Endothelial cell of umbilical vein (primary cell): ENCODE measurements at regions not wholly inside any gene's neighbourhood (a gene's known extent, or its start where the extent isn't known, plus 50 kb on each side); places are given as distances from the start of the nearest gene placed in this dataset.

Experiments used
- BruUV-seq: library from RNA; stranded (reverse); fragments of 400-500 nt; replicated peaks from 2 replicates; lab custom pipeline; 2021; lab: Mats Ljungman, UMichigan
- CTCF ChIA-PET: fragments of 300-600, 350-600 bp; sonication (Branson Sonifier 250); formaldehyde crosslinking; loops from one replicate; lab custom pipeline; 2021; ENCODE audit warnings: antibody characterized with exemption, inconsistent platforms; lab: Charles Lee
- POLR2A ChIA-PET: fragments of 300-600, 350-600 bp; sonication (Branson Sonifier 250); formaldehyde crosslinking; loops from one replicate; lab custom pipeline; 2021; ENCODE audit warnings: antibody characterized with exemption, inconsistent platforms; lab: Charles Lee
- DNase-seq: peaks from one replicate; pipeline ENCODE4 v3.0.0-alpha.2; 2011; ENCODE audit warnings: low read depth, low spot score
- FAIRE-seq: peaks from 2 replicates; lab custom pipeline; 2011; peaks lifted over from hg19 to GRCh38; lab: Jason Lieb, UNC
- H2AFZ ChIP-seq: 2 replicates; pipeline ENCODE4 v1.6.0; 2012; ENCODE audit warnings: low read depth, low read length, control low read depth, inconsistent platforms
- H3K27ac ChIP-seq: 2 replicates; pipeline ENCODE4 v1.5.1; 2011; ENCODE audit warnings: low read depth, mild to moderate bottlenecking, control low read depth, low read length, moderate library complexity; ENCODE audit not compliant: insufficient read depth
- H3K27me3 ChIP-seq, 2 experiments: 2 replicates each; pipeline versions ENCODE4 v1.6.0 to v1.6.1; 2011; ENCODE audit warnings: low read length in 2 of 2, mixed read lengths in 1 of 2; ENCODE audit not compliant: control insufficient read depth in 2 of 2, insufficient read depth in 2 of 2
- H3K36me3 ChIP-seq, 2 experiments: 2 replicates in 1 of 2; 3 replicates in 1 of 2; pipeline ENCODE4 v1.5.1; 2011; ENCODE audit warnings: low read length in 2 of 2, mild to moderate bottlenecking in 1 of 2, moderate library complexity in 1 of 2; ENCODE audit not compliant: control insufficient read depth in 2 of 2, insufficient read depth in 2 of 2; ENCODE audit errors: extremely low read depth in 1 of 2
- H3K4me1 ChIP-seq: 3 replicates; pipeline ENCODE4 v1.5.1; 2011; ENCODE audit warnings: mild to moderate bottlenecking, low read length; ENCODE audit not compliant: control insufficient read depth, insufficient read depth; ENCODE audit errors: extremely low read depth
- H3K4me2 ChIP-seq: 2 replicates; pipeline ENCODE4 v1.6.1; 2011; ENCODE audit warnings: low read length, control low read depth, mixed read lengths; ENCODE audit not compliant: insufficient read depth
- H3K4me3 ChIP-seq, 3 experiments: fragments of 200-600 bp in 1 of 3; sonication (generic), shearing (Covaris generic) in 1 of 3; replicated peaks in 1 of 3; 2 replicates each; pipeline ENCODE4 v1.5.1; 2011 to 2016; ENCODE audit warnings: control low read depth in 3 of 3, low read length in 3 of 3, mild to moderate bottlenecking in 2 of 3, inconsistent platforms in 1 of 3, low read depth in 1 of 3, moderate library complexity in 1 of 3; ENCODE audit not compliant: insufficient read depth in 1 of 3
- H3K79me2 ChIP-seq: 2 replicates; pipeline ENCODE4 v1.6.0; 2012; ENCODE audit warnings: low read length, inconsistent platforms; ENCODE audit not compliant: control insufficient read depth, insufficient read depth
- H3K9ac ChIP-seq: replicated peaks from 2 replicates; pipeline ENCODE3; 2011; ENCODE audit warnings: low read length, control low read depth; ENCODE audit not compliant: insufficient read depth; ENCODE audit errors: extremely low read depth
- H3K9me1 ChIP-seq: replicated peaks from 3 replicates; pipeline ENCODE4 v1.6.0; 2011; ENCODE audit warnings: mild to moderate bottlenecking, low read length; ENCODE audit not compliant: control insufficient read depth, insufficient read depth; ENCODE audit errors: extremely low read depth
- H3K9me3 ChIP-seq: replicated peaks from 2 replicates; pipeline ENCODE4 v1.5.1; 2012; ENCODE audit warnings: low read length, inconsistent platforms; ENCODE audit not compliant: control insufficient read depth, insufficient read depth
- H4K20me1 ChIP-seq: replicated peaks from 2 replicates; pipeline ENCODE3; 2011; ENCODE audit warnings: mild to moderate bottlenecking, low read length; ENCODE audit not compliant: control insufficient read depth, insufficient read depth; ENCODE audit errors: extremely low read depth
- EZH2 ChIP-seq: IDR thresholded peaks from 2 replicates; pipeline ENCODE4 v1.6.1; 2012; ENCODE audit warnings: borderline replicate concordance, low read depth, mild to moderate bottlenecking, moderate library complexity, low read length, inconsistent platforms; ENCODE audit not compliant: severe bottlenecking
- FOS ChIP-seq: IDR thresholded peaks from 2 replicates; pipeline ENCODE4 v1.6.1; 2011; ENCODE audit warnings: mild to moderate bottlenecking, low read length, moderate library complexity, borderline replicate concordance; ENCODE audit not compliant: insufficient read depth
- GATA2 ChIP-seq: IDR thresholded peaks from 2 replicates; pipeline ENCODE4 v1.7.0; 2011; ENCODE audit warnings: low read depth, mild to moderate bottlenecking, moderate library complexity, mixed read lengths, low read length; ENCODE audit not compliant: insufficient read length, insufficient read depth
- JUN ChIP-seq: IDR thresholded peaks from 2 replicates; pipeline ENCODE4 v1.6.1; 2011; ENCODE audit warnings: borderline replicate concordance, low read depth; ENCODE audit not compliant: insufficient read length, insufficient read depth
- MYC ChIP-seq: IDR thresholded peaks from one replicate; pipeline ENCODE4 v1.6.1; 2011; ENCODE audit warnings: mild to moderate bottlenecking, low read depth, low read length
- POLR2A ChIP-seq: IDR thresholded peaks from 2 replicates; pipeline ENCODE4 v1.6.1; 2012; ENCODE audit warnings: low read depth, mild to moderate bottlenecking, control low read depth, low read length
- POLR2AphosphoS5 ChIP-seq: IDR thresholded peaks from 2 replicates; pipeline ENCODE4 v1.6.1; 2012; ENCODE audit warnings: low read depth, mild to moderate bottlenecking, control low read depth, low read length, moderate library complexity; ENCODE audit not compliant: insufficient read depth
- dilution Hi-C: fragments of 300-500 bp; cut with MboI; formaldehyde crosslinking; loops from one replicate; pipeline ENCODE4 v1.15.0; 2019; ENCODE audit warnings: low sequenced_read_pairs; ENCODE audit not compliant: extremely low pct_ligation_motif_present
- intact Hi-C: fragments of 100-400 bp; cut with micrococcal nuclease; formaldehyde crosslinking; loops from one replicate; pipeline ENCODE4 v1.10.0; 2022
- TF ChIP-seq, protein P1 (sequence below): IDR thresholded peaks from 2 replicates; pipeline ENCODE4 v1.6.1; 2011; ENCODE audit not compliant: insufficient read depth, insufficient read length
- TF ChIP-seq, protein P2 (sequence below), 2 donors: IDR thresholded peaks; 1 replicate in 1 of 2; 2 replicates in 1 of 2; pipeline ENCODE4 v1.5.1; 2011; ENCODE audit warnings: low read length in 2 of 2, mild to moderate bottlenecking in 2 of 2, moderate library complexity in 2 of 2, control low read depth in 1 of 2, inconsistent platforms in 1 of 2, low read depth in 1 of 2; ENCODE audit not compliant: insufficient read depth in 1 of 2; ENCODE audit errors: extremely low read depth in 1 of 2

DNA sequence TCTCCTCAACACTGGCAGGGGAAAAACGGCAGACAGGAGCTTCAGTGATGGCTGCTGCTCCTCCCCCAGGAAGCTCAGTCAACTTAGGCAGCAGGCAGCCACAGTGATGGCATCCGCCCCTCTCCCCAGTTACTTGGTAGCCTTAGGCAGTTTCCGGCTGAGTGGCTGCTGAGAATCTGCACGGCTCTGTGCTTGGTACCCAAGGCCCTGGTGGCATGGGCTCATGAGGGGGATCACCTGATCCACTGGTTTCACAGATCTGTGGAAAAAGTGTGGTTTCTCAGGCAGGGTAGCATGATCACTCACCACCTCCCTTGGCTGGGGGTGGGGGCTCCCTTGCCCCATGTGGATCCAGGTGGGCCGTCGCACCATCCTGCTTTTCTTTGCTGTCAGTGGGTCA is 244.6 kb upstream of the MDGA2 start:
- no peaks in the 10 kb centered on the region for H3K9me1 ChIP-seq
- H4K20me1 ChIP-seq: no peaks in the 10 kb centered on the region
- no peaks in the 10 kb centered on the region for H3K9me3 ChIP-seq
- H3K27me3 ChIP-seq: no peaks in the 10 kb centered on the region
- ChIA-PET CTCF (no interaction called here), POLR2A (no interaction called here)
- H3K4me2 ChIP-seq: no peak overlapping the region
- no peak overlapping the region for H3K4me3 ChIP-seq
- H3K4me1 ChIP-seq: no peaks in the 10 kb centered on the region
- no TSS peak for BruUV-seq
- no peak for TF ChIP-seq EZH2
- TF ChIP-seq FOS: no peak
- no peak for TF ChIP-seq GATA2
- TF ChIP-seq POLR2A: no peak
- TF ChIP-seq MYC: no peak
- TF ChIP-seq JUN: no peak
- TF ChIP-seq, protein P1, sequence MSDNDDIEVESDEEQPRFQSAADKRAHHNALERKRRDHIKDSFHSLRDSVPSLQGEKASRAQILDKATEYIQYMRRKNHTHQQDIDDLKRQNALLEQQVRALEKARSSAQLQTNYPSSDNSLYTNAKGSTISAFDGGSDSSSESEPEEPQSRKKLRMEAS: no peak
- TF ChIP-seq POLR2AphosphoS5: no peak
- TF ChIP-seq, protein P2, sequence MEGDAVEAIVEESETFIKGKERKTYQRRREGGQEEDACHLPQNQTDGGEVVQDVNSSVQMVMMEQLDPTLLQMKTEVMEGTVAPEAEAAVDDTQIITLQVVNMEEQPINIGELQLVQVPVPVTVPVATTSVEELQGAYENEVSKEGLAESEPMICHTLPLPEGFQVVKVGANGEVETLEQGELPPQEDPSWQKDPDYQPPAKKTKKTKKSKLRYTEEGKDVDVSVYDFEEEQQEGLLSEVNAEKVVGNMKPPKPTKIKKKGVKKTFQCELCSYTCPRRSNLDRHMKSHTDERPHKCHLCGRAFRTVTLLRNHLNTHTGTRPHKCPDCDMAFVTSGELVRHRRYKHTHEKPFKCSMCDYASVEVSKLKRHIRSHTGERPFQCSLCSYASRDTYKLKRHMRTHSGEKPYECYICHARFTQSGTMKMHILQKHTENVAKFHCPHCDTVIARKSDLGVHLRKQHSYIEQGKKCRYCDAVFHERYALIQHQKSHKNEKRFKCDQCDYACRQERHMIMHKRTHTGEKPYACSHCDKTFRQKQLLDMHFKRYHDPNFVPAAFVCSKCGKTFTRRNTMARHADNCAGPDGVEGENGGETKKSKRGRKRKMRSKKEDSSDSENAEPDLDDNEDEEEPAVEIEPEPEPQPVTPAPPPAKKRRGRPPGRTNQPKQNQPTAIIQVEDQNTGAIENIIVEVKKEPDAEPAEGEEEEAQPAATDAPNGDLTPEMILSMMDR (IDR thresholded peaks at IDR 0.05; ENCODE audit: extremely low read depth in 1 of 2, insufficient read depth in 1 of 2, low read depth in 1 of 2, low read length in 2 of 2): no peak
- no peaks in the 10 kb centered on the region for H3K36me3 ChIP-seq
- DNase-seq: no peak
- no peak overlapping the region for H3K9ac ChIP-seq
- no peak overlapping the region for H2AFZ ChIP-seq
- intact Hi-C loops: no loop called here
- H3K79me2 ChIP-seq: no peaks in the 10 kb centered on the region
- H3K27ac ChIP-seq: no peak overlapping the region
- no peak for FAIRE-seq
- dilution Hi-C loops: no loop called here
